ENCODE measurements at regions not wholly inside any gene's neighbourhood (a gene's known extent, or its start where the extent isn't known, plus 50 kb on each side); places are given as distances from the start of the nearest gene placed in this dataset.

GRCh38 chr15:92806763-92807162 lies 93.4 kb upstream of the CHD2 start (continued):
- no peak for TF ChIP-seq ZNF462 (CRISPR knock-in tag; IDR thresholded peaks at IDR 0.05)
- TF ChIP-seq ZNF114 (CRISPR knock-in tag; IDR thresholded peaks at IDR 0.05) = no peak
- no peak for TF ChIP-seq REST (IDR thresholded peaks at IDR 0.05; ENCODE audit: unreplicated experiment)
- TF ChIP-seq JUNB (IDR thresholded peaks at IDR 0.05; ENCODE audit: unreplicated experiment) = no peak
- TF ChIP-seq, protein P1, sequence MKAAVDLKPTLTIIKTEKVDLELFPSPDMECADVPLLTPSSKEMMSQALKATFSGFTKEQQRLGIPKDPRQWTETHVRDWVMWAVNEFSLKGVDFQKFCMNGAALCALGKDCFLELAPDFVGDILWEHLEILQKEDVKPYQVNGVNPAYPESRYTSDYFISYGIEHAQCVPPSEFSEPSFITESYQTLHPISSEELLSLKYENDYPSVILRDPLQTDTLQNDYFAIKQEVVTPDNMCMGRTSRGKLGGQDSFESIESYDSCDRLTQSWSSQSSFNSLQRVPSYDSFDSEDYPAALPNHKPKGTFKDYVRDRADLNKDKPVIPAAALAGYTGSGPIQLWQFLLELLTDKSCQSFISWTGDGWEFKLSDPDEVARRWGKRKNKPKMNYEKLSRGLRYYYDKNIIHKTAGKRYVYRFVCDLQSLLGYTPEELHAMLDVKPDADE (IDR thresholded peaks at IDR 0.05) = no peak
- no peak for TF ChIP-seq EZH2 (IDR thresholded peaks at IDR 0.05; ENCODE audit: low read depth, unreplicated experiment)
- no peak for TF ChIP-seq POLR2AphosphoS5 (IDR thresholded peaks at IDR 0.05; ENCODE audit: low read depth)

Measured in GM23338 (cell line).